ENCODE measurements at regions not wholly inside any gene's neighbourhood (a gene's known extent, or its start where the extent isn't known, plus 50 kb on each side); places are given as distances from the start of the nearest gene placed in this dataset.

GRCh38 chr18:8478968-8479370 lies 130.3 kb upstream of the RAB12 start:
- H3K4me1 ChIP-seq (ENCODE audit: insufficient read depth): no peaks in the 10 kb centered on the region
- H3K27me3 ChIP-seq: no peaks in the 10 kb centered on the region
- no peaks in the 10 kb centered on the region for H3K9me3 ChIP-seq
- no peaks in the 10 kb centered on the region for H3K36me3 ChIP-seq
- WGBS, 3 donors: 77 to 84% (median 80%) methylated on average over 11 of the region's 11 CpGs
- DNase-seq: no peak
- TF ChIP-seq CTCF (IDR thresholded peaks at IDR 0.05) (no peak), EP300 (IDR thresholded peaks at IDR 0.05) (no peak), POLR2A (IDR thresholded peaks at IDR 0.05) (no peak)
- H3K27ac ChIP-seq: no peak overlapping the region
- H3K4me3 ChIP-seq: no peak overlapping the region
- intact Hi-C loops (cut with DNase I): loop anchor here in 1 of 4 donors (5.0 kb wide), 1 partner anchor 1212 kb away; no protein-coding TSS in a partner anchor

GRCh38 chr18:8479789-8480188 lies 129.4 kb upstream of the RAB12 start:
- Histone ChIP-seq H3K27ac (no peak overlapping the region), H3K4me3 (no peak overlapping the region), H3K4me1 (ENCODE audit: insufficient read depth) (no peaks in the 10 kb centered on the region), H3K36me3 (no peaks in the 10 kb centered on the region), H3K9me3 (no peaks in the 10 kb centered on the region), H3K27me3 (no peaks in the 10 kb centered on the region)
- 80 to 85% (median 83%) methylated on average over 15 of the region's 15 CpGs for WGBS, 3 donors
- TF ChIP-seq EP300 (IDR thresholded peaks at IDR 0.05): no peak
- no peak for TF ChIP-seq POLR2A (IDR thresholded peaks at IDR 0.05)
- no peak for TF ChIP-seq CTCF (IDR thresholded peaks at IDR 0.05)
- intact Hi-C loops (cut with DNase I): loop anchor here in 2 of 4 donors (5.0 kb wide), 2 partner anchors 1207 to 1212 kb away; no protein-coding TSS in a partner anchor
- no peak for DNase-seq

GRCh38 chr18:8480506-8481328 lies 128.5 kb upstream of the RAB12 start:
- Histone ChIP-seq H3K4me3 (no peak overlapping the region), H3K27ac (no peak overlapping the region), H3K27me3 (no peaks in the 10 kb centered on the region), H3K4me1 (ENCODE audit: insufficient read depth) (no peaks in the 10 kb centered on the region), H3K36me3 (no peaks in the 10 kb centered on the region), H3K9me3 (no peaks in the 10 kb centered on the region)
- peak; percentile 20 to 51 (median 42) for DNase-seq
- 39 to 59% (median 48%) methylated on average over 16 of the region's 16 CpGs for WGBS, 3 donors
- no peak for TF ChIP-seq EP300 (IDR thresholded peaks at IDR 0.05)
- TF ChIP-seq CTCF (IDR thresholded peaks at IDR 0.05): peak in 2 of 3 donors; percentile 20 to 48
- intact Hi-C loops (cut with DNase I): loop anchor here in 1 of 4 donors (5.0 kb wide), 1 partner anchor 1208 kb away; no protein-coding TSS in a partner anchor

GRCh38 chr18:8484951-8485350 lies 124.3 kb upstream of the RAB12 start:
- DNase-seq: no peak
- no peaks in the 10 kb centered on the region for H3K4me1 ChIP-seq (ENCODE audit: insufficient read depth)
- no peak overlapping the region for H3K27ac ChIP-seq
- intact Hi-C loops (cut with DNase I): loop anchor here in 1 of 4 donors (5.0 kb wide), 1 partner anchor 1213 kb away; no protein-coding TSS in a partner anchor
- TF ChIP-seq POLR2A (IDR thresholded peaks at IDR 0.05) (no peak), EP300 (IDR thresholded peaks at IDR 0.05) (no peak), CTCF (IDR thresholded peaks at IDR 0.05) (no peak)
- WGBS, 3 donors: 83 to 90% (median 86%) methylated on average over 9 of the region's 9 CpGs
- no peak overlapping the region for H3K4me3 ChIP-seq
- H3K9me3 ChIP-seq: no peaks in the 10 kb centered on the region
- no peaks in the 10 kb centered on the region for H3K27me3 ChIP-seq
- no peaks in the 10 kb centered on the region for H3K36me3 ChIP-seq
